ENCODE measurements at regions not wholly inside any gene's neighbourhood (a gene's known extent, or its start where the extent isn't known, plus 50 kb on each side); places are given as distances from the start of the nearest gene placed in this dataset.

- TF ChIP-seq POLR2A (IDR thresholded peaks at IDR 0.05; ENCODE audit: low read depth, low read length): no peak
- TF ChIP-seq EZH2 (IDR thresholded peaks at IDR 0.05; ENCODE audit: borderline replicate concordance, control insufficient read depth, low read depth, low read length): no peak
- no peak for TF ChIP-seq RCOR1 (conservative IDR thresholded peaks at IDR 0.05; ENCODE audit: low read depth, low read length)
- no peak for TF ChIP-seq ATF2 (IDR thresholded peaks at IDR 0.05; ENCODE audit: low read length)
- TF ChIP-seq MAX (IDR thresholded peaks at IDR 0.05; ENCODE audit: low read depth, low read length): no peak
- TF ChIP-seq HCFC1 (IDR thresholded peaks at IDR 0.05; ENCODE audit: low read length): no peak
- TF ChIP-seq EP300 (IDR thresholded peaks at IDR 0.05; ENCODE audit: borderline replicate concordance in 1 of 2, control insufficient read depth in 1 of 2, low read depth in 2 of 2, low read length in 2 of 2): no peak
- TF ChIP-seq RAD51 (IDR thresholded peaks at IDR 0.05): no peak
- TF ChIP-seq RFX5 (IDR thresholded peaks at IDR 0.05; ENCODE audit: low read depth, low read length): no peak
- no peak for TF ChIP-seq TCF12 (IDR thresholded peaks at IDR 0.05; ENCODE audit: low read depth, low read length)
- no peak for TF ChIP-seq CBX3 (IDR thresholded peaks at IDR 0.05; ENCODE audit: borderline replicate concordance, low read depth)
- TF ChIP-seq, protein P1, sequence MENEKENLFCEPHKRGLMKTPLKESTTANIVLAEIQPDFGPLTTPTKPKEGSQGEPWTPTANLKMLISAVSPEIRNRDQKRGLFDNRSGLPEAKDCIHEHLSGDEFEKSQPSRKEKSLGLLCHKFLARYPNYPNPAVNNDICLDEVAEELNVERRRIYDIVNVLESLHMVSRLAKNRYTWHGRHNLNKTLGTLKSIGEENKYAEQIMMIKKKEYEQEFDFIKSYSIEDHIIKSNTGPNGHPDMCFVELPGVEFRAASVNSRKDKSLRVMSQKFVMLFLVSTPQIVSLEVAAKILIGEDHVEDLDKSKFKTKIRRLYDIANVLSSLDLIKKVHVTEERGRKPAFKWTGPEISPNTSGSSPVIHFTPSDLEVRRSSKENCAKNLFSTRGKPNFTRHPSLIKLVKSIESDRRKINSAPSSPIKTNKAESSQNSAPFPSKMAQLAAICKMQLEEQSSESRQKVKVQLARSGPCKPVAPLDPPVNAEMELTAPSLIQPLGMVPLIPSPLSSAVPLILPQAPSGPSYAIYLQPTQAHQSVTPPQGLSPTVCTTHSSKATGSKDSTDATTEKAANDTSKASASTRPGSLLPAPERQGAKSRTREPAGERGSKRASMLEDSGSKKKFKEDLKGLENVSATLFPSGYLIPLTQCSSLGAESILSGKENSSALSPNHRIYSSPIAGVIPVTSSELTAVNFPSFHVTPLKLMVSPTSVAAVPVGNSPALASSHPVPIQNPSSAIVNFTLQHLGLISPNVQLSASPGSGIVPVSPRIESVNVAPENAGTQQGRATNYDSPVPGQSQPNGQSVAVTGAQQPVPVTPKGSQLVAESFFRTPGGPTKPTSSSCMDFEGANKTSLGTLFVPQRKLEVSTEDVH (IDR thresholded peaks at IDR 0.05; ENCODE audit: low read depth, partially characterized antibody): no peak
Observed at GRCh38 chr16:56050916-56051315, 140.4 kb upstream of the GNAO1 start.

Data from GM12878 (cell line).